Activated gamma-delta T cell treated with Interleukin-2 at 50 U/mL for 16 hours (primary cell): ENCODE measurements at regions not wholly inside any gene's neighbourhood (a gene's known extent, or its start where the extent isn't known, plus 50 kb on each side); places are given as distances from the start of the nearest gene placed in this dataset.
A peak's percentile ranks its signal among the peaks of the same experiment; 100 is the strongest.
"Not testable (repeated sequence)": the region's sequence is repeated elsewhere in the genome, so short reads cannot be mapped to it uniquely, and the experiment has no call there.

Experiments used
- DNase-seq: peaks from one replicate; pipeline ENCODE4 v3.0.0-alpha.2; 2020

DNA sequence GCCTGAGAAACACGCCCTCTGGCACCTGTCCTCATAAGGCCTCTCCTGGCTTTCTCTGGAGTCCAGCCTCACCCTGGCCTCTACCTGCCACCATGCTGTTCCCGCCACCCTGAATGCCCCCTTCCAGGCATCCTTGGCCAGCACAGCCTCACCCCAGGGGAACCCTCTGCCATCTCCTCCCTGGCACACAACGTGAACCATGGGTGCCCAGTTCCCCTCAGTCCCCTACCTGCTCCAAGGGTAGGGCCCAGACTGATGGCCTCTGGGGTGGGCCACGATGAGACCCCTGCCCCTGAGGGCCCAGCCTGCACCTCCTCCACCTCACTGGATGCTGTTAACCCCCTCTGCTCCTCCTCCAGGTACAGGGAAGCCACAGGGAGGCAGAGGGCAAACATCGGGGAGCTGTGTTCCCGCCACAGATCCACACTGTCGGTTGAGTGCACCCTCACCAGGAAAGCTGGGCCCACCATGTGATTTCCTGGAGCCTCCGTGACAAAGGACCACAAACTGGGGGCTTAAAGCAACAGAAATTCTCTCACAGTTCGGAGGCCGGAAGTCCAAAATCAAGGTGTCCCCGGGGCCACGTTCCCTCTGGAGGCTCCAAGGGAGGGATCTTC is 169.6 kb downstream of the BRD1 start:
- DNase-seq: no peak

DNA sequence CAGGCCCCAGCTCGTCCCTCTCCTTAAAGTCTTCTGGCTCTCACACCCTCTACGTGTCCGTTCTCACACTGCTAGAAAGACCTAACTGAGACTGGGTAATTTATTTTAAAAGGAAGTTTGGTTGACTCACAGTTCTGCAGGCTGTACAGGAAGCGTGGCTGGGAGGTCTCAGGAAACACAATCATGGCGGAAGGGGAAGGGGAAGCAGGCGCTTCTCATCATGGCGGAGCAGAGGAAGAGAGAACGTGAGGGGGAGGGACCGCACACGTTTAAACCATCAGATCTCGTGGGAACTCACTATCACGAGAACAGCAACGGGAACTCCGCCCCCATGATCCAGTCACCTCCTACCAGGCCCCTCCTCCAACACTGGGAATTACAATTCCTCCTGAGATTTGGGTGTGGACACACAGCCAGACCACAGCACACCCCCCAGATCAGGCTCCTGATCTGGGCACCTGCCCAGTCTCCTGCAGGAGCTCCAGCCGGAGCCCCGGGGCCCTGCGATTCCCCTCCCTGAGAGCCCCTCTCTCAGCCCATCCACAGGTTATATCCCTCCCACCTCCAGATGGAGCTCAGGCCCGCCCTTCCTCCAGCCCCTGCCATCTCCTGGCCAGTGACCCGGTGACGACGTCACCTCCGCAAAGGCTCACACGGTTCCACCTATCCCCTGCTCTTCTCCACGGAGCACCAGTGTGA is 170.2 kb downstream of the BRD1 start:
- DNase-seq: peak; percentile 74

DNA sequence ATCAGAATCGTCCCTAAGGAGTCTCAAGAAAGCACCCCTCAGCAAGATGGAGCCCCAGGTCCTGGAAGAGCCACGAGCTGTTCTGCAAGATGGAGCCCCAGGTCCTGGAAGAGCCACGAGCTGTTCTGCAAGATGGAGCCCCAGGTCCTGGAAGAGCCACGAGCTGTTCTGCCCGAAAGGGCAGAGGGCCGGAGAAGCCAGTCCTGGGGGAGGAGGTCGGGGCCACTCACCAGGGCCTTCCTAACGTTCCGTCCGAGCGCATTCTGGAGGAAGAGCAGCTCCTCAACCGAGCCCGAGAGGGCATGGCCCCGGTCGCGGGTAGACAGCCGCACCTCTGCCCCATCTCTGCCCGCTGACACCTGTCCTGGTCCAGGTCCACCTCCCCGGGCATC is 170.8 kb downstream of the BRD1 start:
- DNase-seq: not testable (repeated sequence)

DNA sequence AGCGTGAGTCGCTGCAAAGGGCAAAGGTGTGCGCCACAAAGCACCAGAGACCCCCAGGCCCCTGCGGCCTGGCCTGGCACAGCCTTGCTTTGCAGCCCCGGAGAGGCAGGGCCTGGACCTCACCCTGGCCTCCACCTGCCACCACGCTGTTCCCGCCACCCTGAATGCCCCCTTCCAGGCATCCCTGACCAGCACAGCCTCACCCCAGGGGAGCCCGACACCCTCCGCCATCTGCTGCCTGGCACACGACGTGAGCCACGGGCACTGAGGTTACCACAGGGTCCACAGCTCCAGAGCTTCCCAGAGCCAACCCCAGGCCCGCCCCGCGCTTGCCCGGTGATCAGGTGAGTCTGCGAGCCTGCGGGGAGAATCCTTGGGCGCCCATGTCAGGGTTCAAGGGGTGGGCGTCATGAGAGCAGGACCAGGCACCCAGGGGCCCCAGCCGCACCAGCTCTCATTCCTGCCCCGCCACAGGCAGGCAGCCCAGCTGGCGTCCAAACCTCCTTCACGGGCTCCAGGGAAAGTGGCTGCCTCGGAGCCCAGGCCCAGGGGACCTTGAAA is 171.3 kb downstream of the BRD1 start:
- no peak for DNase-seq

DNA sequence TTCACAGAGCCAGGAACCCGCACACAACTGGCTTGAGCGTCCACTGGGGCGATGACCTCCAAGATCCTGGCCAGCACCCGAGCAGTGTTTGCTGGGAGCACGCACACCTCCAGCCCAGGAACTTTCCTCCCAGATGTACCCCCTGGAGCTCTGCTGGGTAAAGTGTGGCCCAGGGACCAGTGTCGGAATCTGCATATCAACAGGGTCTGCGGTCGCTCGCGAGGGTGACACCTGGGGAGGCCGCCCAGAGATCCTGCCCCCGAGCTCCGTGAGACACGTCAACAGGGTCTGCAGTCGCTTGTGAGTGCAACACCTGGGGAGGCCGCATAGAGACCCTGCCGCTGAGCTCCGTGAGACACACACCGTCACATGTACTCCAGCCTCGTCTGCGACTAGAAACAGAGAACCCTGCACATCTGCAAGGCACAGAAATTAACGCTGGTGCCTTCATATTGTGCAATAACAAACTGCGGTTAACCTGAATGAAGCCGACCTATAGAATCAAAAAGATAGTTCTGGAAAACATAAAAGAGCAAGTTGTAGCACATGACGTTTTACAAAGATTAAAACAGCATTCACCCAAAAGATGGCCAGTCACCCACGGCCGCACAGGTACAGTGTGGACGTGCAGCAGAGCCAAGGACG is 172.4 kb downstream of the BRD1 start:
- DNase-seq: no peak

DNA sequence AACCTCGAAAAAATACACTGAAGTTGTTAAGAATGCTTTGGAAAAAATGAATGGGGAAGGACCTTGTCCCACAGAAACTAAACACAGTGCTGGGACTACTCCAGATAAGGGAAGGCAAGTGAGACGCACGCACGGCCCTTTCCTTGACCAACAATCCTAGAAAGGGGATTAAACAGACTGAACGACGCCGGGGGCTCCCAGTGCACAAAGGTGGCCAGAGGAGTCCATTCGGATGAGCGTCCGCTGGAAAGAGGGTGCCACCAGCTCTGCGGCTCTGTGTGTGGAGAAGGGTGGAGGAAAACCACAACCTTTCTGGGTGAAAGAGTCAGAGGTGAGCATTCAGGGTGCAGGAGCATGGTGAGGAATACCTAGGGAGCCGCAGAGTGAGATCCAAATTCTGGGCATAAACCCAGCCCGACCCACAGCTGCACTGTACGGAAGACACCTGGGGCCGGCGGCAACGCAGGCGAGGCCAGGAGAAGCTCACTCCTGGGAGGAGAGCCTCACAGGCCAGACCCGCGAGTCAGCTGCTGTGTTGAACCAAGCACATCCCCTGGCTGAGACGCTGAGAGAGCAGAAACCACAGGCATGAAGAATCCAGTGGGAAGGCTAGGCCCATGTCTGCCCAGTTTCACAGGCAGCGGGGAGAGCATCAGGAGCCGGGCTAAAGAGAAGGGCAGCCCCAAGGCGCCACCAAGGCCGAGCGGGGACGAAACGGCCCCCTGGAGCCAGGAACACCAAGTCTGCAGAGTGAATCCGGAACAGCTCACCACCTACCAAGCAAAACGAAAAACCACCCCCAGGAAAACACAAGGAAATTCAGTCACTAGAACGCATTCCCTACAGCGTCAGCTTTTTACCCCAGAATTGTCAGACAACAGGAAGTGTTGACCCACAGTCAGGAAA is 177.1 kb downstream of the BRD1 start:
- no peak for DNase-seq

GRCh38 chr22:49649166-49650068 is 178.3 kb downstream of the BRD1 start:
- DNase-seq: no peak

DNA sequence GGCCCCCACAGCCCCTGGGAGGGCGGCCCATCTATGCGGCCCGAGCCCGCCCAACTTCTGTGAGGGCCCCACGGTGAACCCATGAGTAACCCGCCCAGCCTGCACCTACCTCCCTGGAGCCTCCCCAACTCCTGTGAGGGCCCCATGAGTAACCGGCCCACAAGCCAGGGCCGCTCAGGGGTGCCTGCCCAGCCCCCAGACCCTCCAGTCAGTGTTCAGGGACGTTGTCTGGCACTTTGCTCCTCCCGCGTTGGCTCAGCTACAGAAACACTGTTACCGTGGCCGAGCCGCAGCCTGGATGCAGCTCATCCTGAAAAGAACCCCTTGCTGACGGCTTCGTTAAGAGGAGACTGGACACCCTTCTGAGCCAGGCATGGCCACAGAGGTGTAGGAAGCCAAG is 179.6 kb downstream of the BRD1 start:
- DNase-seq: no peak

GRCh38 chr22:49647627-49648026 is 180.0 kb downstream of the BRD1 start:
- DNase-seq: no peak

- no peak for DNase-seq
Observed at GRCh38 chr22:49646876-49647275, 180.8 kb downstream of the BRD1 start.

DNA sequence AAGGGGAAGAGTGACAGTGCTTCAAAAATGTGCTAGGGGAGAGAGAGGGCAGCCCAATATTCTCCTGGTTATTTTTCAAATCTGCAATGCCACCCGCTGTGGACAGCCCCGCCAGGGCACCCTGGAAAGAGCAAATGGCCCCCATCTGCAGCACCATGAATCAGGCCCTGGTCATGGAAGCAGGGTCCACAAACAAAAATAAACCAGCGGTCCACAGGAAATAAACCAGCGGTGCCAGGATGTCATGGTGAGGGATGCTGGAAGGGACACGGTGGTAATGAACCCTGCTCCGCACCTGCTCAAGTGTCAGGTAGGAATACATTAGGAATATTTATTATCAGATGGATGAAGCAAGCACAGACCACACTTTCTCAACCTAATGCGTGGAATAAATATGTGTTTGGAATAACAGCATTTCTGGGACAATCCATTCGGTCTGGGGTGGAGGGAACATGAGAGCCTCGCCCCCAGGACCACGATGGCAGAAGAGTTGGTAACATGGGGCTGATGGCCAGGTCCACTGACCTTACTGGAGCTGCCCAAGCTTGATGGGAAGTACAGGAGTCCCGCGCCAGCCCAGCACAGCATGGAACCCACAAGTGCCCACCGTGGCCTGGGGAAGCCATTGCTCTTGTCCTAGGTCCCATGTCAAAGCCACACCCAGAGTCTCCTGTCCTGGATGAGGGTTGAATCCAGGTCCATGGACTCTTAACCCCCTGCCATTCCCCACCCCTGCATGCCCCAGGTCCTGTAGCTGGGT is 181.7 kb downstream of the BRD1 start:
- no peak for DNase-seq

DNA sequence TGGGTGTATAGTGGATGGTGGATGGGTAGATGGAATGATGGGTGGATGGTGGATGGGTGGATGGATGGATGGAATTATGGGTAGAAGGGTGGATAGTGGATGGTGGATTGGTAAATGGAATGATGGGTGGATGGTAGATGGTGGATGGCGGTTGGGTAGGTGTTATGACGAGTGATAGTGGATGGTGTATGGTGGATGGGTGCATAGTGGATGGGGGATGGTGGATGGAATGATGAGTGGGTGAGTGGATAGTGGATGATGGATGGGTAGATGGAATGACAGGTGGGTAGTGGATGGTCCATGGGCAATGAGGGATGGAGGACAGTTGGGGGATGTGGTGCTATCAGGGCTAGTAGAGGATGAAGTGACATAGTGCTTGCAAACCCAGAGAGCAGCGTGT is 182.4 kb downstream of the BRD1 start:
- DNase-seq: no peak

- no peak for DNase-seq
Observed at GRCh38 chr22:49643998-49644397, 183.7 kb downstream of the BRD1 start.

- no peak for DNase-seq
Observed at GRCh38 chr22:49643466-49643865, 184.2 kb downstream of the BRD1 start.

DNA sequence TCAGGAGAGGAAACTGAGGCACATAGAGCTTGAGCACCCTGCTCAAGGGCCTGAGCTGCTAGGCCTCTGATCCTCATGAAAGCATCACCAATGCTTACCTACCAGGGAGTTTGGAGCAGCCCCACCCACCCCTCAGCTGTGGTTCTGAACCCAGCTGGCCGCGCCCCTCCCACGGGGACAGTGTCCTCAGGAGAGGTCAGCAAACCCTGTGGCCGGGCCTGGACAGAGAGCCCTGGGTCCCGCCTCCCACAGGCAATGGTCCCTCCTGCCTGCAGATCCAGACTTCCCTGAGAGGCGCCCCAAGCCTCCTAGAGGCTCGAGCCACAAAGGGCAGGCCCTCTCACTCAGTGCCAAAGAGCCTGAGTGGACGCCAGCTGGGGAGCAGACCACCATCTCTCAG is 184.9 kb downstream of the BRD1 start:
- no peak for DNase-seq

GRCh38 chr22:49642331-49642730 is 185.3 kb downstream of the BRD1 start:
- no peak for DNase-seq

DNA sequence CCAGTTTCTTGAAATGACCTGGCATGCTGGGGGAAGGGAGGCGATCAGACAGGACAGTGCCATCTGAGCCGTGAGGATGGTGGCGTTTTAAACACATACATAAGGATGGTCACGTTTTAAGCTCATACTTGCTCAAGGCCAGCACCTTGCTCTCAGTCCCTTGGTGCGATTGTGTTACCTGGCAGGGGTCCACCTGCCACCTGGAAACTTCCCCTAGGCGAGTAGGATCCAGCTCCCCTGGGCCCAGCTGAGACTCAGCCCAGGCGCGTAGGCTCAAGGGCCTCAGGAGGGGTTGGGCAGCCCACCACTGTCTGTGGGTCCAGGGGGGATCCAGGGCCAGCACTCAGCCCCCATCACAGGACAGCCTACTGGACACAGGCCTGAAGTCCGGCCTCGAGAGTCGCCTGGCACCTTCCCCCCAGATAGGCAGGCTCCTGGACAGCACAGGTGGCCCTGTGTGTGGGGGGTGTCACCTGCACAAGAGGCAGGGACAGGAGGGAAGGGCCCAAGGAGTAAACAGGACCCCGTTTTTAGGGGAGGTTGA is 185.8 kb downstream of the BRD1 start:
- no peak for DNase-seq

GRCh38 chr22:49640366-49641095 is 187.1 kb downstream of the BRD1 start:
- no peak for DNase-seq

DNA sequence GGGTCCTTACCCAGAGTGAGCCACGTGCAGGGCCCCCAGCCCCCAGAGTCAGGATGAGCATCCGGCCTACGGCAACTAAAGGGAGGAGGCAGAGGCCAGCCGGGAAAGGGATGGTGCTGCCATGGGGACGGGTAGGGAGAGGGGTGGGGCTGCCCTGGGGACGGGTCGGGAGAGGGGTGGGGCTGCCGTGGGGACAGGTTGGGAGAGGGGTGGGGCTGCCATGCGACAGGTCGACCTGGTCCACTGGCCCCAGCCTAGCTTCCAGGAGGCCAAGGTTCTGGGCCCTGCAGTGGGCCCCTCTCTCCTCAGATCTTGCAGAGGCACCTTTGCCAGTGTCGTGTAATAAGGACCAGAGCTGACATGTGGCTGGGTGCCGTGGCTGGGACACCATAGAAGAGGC is 187.7 kb downstream of the BRD1 start:
- no peak for DNase-seq

DNA sequence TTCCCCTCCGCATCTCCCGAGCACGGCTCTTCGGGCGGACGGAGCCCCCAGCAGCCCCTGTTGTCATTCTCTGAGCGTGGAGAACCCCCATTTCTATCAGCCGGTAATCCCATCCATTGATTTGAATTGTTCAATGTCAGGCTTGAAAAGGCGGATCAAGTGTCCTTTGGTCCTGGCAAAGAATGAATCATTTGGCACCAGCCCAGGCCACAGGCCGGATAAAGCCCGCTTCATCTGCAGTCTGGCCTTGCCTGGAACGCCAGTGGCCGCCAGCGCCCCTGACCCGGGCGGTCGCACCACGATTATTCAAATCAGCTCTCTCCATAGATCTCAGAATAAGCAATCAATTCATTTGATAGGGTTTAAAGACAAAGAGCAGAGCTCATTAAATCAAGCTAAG is 188.9 kb downstream of the BRD1 start:
- no peak for DNase-seq
